ENCODE measurements at regions not wholly inside any gene's neighbourhood (a gene's known extent, or its start where the extent isn't known, plus 50 kb on each side); places are given as distances from the start of the nearest gene placed in this dataset.

- peak overlapping the region; percentile 14 for H3K4me3 Mint-ChIP-seq
Measured at GRCh38 chr20:17845701-17846475, 122.7 kb downstream of the SNX5 start.

GRCh38 chr20:17844549-17845298 lies 123.9 kb downstream of the SNX5 start:
- Histone ChIP-seq H3K4me3 (ENCODE audit: low read length) (no peak overlapping the region), H3K4me1 (ENCODE audit: control insufficient read depth, insufficient read depth, low read length) (peaks cover 65% of the 10 kb centered on the region), H3K36me3 (ENCODE audit: control insufficient read depth, insufficient read depth, low read length) (no peaks in the 10 kb centered on the region), H3K27ac (ENCODE audit: low read length) (peak overlapping the region; percentile 55), H3K9me3 (ENCODE audit: control insufficient read depth, insufficient read depth, low read length) (no peaks in the 10 kb centered on the region), H3K27me3 (ENCODE audit: control insufficient read depth, insufficient read depth, low read length) (no peaks in the 10 kb centered on the region)
- intact Hi-C loops (cut with micrococcal nuclease), result loop anchor here (5.0 kb wide), 1 partner anchor 162 kb away; the partner anchor contains the start of gene RRBP1
- WGBS (ENCODE audit: insufficient coverage), result 95% methylated on average over 5 of the region's 7 CpGs
- DNase-seq (no peak), ATAC-seq (no peak)
- peaks cover 42 to 58% of the 10 kb centered on the region in 2 donors for H3K4me1 Mint-ChIP-seq
- no peaks in the 10 kb centered on the region for H3K36me3 Mint-ChIP-seq
- TF ChIP-seq, protein P1, sequence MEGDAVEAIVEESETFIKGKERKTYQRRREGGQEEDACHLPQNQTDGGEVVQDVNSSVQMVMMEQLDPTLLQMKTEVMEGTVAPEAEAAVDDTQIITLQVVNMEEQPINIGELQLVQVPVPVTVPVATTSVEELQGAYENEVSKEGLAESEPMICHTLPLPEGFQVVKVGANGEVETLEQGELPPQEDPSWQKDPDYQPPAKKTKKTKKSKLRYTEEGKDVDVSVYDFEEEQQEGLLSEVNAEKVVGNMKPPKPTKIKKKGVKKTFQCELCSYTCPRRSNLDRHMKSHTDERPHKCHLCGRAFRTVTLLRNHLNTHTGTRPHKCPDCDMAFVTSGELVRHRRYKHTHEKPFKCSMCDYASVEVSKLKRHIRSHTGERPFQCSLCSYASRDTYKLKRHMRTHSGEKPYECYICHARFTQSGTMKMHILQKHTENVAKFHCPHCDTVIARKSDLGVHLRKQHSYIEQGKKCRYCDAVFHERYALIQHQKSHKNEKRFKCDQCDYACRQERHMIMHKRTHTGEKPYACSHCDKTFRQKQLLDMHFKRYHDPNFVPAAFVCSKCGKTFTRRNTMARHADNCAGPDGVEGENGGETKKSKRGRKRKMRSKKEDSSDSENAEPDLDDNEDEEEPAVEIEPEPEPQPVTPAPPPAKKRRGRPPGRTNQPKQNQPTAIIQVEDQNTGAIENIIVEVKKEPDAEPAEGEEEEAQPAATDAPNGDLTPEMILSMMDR (IDR thresholded peaks at IDR 0.05), result no peak
- peak overlapping the region; percentile 41 to 91 for H3K27ac Mint-ChIP-seq
- no peaks in the 10 kb centered on the region for H3K9me3 Mint-ChIP-seq
- H3K4me3 Mint-ChIP-seq, result peak overlapping the region; percentile 56
- H3K27me3 Mint-ChIP-seq (ENCODE audit: low read depth in 2 of 2), result no peaks in the 10 kb centered on the region

More at GRCh38 chr20:17845701-17846475, 122.7 kb downstream of the SNX5 start:
- intact Hi-C loops (cut with micrococcal nuclease), result no loop called here
- WGBS (ENCODE audit: insufficient coverage), result 25% methylated on average over 8 of the region's 10 CpGs
- H3K9me3 ChIP-seq (ENCODE audit: control insufficient read depth, insufficient read depth, low read length), result no peaks in the 10 kb centered on the region
- H3K27ac ChIP-seq (ENCODE audit: low read length), result peak overlapping the region; percentile 4
- peaks cover 65% of the 10 kb centered on the region for H3K4me1 ChIP-seq (ENCODE audit: control insufficient read depth, insufficient read depth, low read length)
- H3K36me3 Mint-ChIP-seq, result no peaks in the 10 kb centered on the region
- no peak overlapping the region for H3K4me3 ChIP-seq (ENCODE audit: low read length)
- TF ChIP-seq, protein P1 (IDR thresholded peaks at IDR 0.05), result no peak
- no peaks in the 10 kb centered on the region for H3K27me3 Mint-ChIP-seq (ENCODE audit: low read depth in 2 of 2)
- no peaks in the 10 kb centered on the region for H3K36me3 ChIP-seq (ENCODE audit: control insufficient read depth, insufficient read depth, low read length)
- H3K9me3 Mint-ChIP-seq, result no peaks in the 10 kb centered on the region
- peak overlapping the region; percentile 45 to 87 for H3K27ac Mint-ChIP-seq
- H3K27me3 ChIP-seq (ENCODE audit: control insufficient read depth, insufficient read depth, low read length), result no peaks in the 10 kb centered on the region
- peaks cover 42 to 58% of the 10 kb centered on the region in 2 donors for H3K4me1 Mint-ChIP-seq
- ATAC-seq, result peak; percentile 31 to 33 (median 33)
- peak; percentile 8 to 23 for DNase-seq

GRCh38 chr20:17844133-17844429 lies 124.5 kb downstream of the SNX5 start:
- DNase-seq, result no peak
- Mint-ChIP-seq H3K4me3 (peak overlapping the region; percentile 10), H3K9me3 (no peaks in the 10 kb centered on the region), H3K4me1 (peaks cover 42 to 58% of the 10 kb centered on the region in 2 donors), H3K36me3 (no peaks in the 10 kb centered on the region), H3K27ac (peak overlapping the region; percentile 41 to 91), H3K27me3 (ENCODE audit: low read depth in 2 of 2) (no peaks in the 10 kb centered on the region)
- Histone ChIP-seq H3K36me3 (ENCODE audit: control insufficient read depth, insufficient read depth, low read length) (no peaks in the 10 kb centered on the region), H3K4me3 (ENCODE audit: low read length) (no peak overlapping the region), H3K9me3 (ENCODE audit: control insufficient read depth, insufficient read depth, low read length) (no peaks in the 10 kb centered on the region), H3K27ac (ENCODE audit: low read length) (peak overlapping the region; percentile 55), H3K27me3 (ENCODE audit: control insufficient read depth, insufficient read depth, low read length) (no peaks in the 10 kb centered on the region), H3K4me1 (ENCODE audit: control insufficient read depth, insufficient read depth, low read length) (peaks cover 62% of the 10 kb centered on the region)
- intact Hi-C loops (cut with micrococcal nuclease), result loop anchor here (5.0 kb wide), 1 partner anchor 162 kb away; the partner anchor contains the start of gene RRBP1
- TF ChIP-seq, protein P1 (IDR thresholded peaks at IDR 0.05), result no peak
- WGBS (ENCODE audit: insufficient coverage), result 26% methylated on average over 1 of the region's 1 CpG
- ATAC-seq, result no peak
